ENCODE measurements at regions not wholly inside any gene's neighbourhood (a gene's known extent, or its start where the extent isn't known, plus 50 kb on each side); places are given as distances from the start of the nearest gene placed in this dataset.

- TF ChIP-seq CTCF (IDR thresholded peaks at IDR 0.05; ENCODE audit: low read depth, low read length, missing control alignments), result no peak
- no peak overlapping the region for H3K4me3 ChIP-seq (replicated peaks; ENCODE audit: low read depth, low read length)
- DNase-seq (ENCODE audit: extremely low read depth, low read depth), result no peak
Observed at GRCh38 chr18:68418226-68418868, 296.6 kb downstream of the TMX3 start.

- DNase-seq (ENCODE audit: extremely low read depth, low read depth), result no peak
- H3K4me3 ChIP-seq (replicated peaks; ENCODE audit: low read depth, low read length), result no peak overlapping the region
- TF ChIP-seq CTCF (IDR thresholded peaks at IDR 0.05; ENCODE audit: low read depth, low read length, missing control alignments), result no peak
Observed at GRCh38 chr18:68417826-68418225, 297.1 kb downstream of the TMX3 start.

- no peak overlapping the region for H3K4me3 ChIP-seq (replicated peaks; ENCODE audit: low read depth, low read length)
- no peak for DNase-seq (ENCODE audit: extremely low read depth, low read depth)
- no peak for TF ChIP-seq CTCF (IDR thresholded peaks at IDR 0.05; ENCODE audit: low read depth, low read length, missing control alignments)
Observed at GRCh38 chr18:68417166-68417799, 297.6 kb downstream of the TMX3 start.

- no peak for DNase-seq (ENCODE audit: extremely low read depth, low read depth)
- no peak for TF ChIP-seq CTCF (IDR thresholded peaks at IDR 0.05; ENCODE audit: low read depth, low read length, missing control alignments)
- H3K4me3 ChIP-seq (replicated peaks; ENCODE audit: low read depth, low read length), result no peak overlapping the region
Observed at GRCh38 chr18:68414407-68414806, 300.5 kb downstream of the TMX3 start.

GRCh38 chr18:68409576-68409975, 305.3 kb downstream of the TMX3 start:
- no peak for DNase-seq (ENCODE audit: extremely low read depth, low read depth)
- no peak for TF ChIP-seq CTCF (IDR thresholded peaks at IDR 0.05; ENCODE audit: low read depth, low read length, missing control alignments)

GRCh38 chr18:68406761-68407160, 308.1 kb downstream of the TMX3 start:
- no peak for TF ChIP-seq CTCF (IDR thresholded peaks at IDR 0.05; ENCODE audit: low read depth, low read length, missing control alignments)
- DNase-seq (ENCODE audit: extremely low read depth, low read depth), result no peak
- H3K4me3 ChIP-seq (replicated peaks; ENCODE audit: low read depth, low read length), result no peak overlapping the region

More at GRCh38 chr18:68409576-68409975, 305.3 kb downstream of the TMX3 start:
- no peak overlapping the region for H3K4me3 ChIP-seq (replicated peaks; ENCODE audit: low read depth, low read length)
